NCI-H510A treated with DMSO at 0.1 percent for 48 hours (cell line): ENCODE measurements at regions not wholly inside any gene's neighbourhood (a gene's known extent, or its start where the extent isn't known, plus 50 kb on each side); places are given as distances from the start of the nearest gene placed in this dataset.
A peak's percentile ranks its signal among the peaks of the same experiment; 100 is the strongest.
"Not testable (repeated sequence)": the region's sequence is repeated elsewhere in the genome, so short reads cannot be mapped to it uniquely, and the experiment has no call there.

Experiments
- DNase-seq: peaks from one replicate; lab custom pipeline; 2025; lab: John Stamatoyannopoulos, UW

DNA sequence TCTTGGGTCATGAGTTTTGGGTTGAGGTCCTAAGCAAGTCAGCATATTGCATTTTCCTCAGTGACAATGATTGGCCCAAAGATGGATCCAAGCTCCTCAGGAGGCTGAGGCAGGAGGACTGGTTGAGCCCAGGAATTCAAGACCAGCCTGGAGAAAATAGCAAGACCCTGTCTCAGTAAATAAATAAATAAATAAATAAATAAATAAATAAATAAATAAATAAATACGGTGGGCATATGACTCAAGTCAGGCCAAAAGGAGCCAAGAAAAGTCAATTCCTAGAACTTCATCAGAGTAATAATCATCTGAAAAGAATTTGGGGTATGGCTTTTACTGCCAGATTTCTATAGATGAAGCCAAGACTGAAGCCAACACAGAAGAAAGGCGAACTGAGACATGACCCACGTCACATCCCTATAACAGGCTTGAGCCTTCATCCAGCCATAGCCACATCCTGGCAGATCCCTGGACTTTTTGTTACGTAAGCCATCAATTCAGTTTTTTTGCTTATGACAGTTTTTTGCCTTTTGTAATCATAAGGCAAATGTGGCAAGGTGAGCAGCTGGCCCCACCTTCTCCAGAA is 88.5 kb upstream of the NFASC start:
- no peak for DNase-seq

DNA sequence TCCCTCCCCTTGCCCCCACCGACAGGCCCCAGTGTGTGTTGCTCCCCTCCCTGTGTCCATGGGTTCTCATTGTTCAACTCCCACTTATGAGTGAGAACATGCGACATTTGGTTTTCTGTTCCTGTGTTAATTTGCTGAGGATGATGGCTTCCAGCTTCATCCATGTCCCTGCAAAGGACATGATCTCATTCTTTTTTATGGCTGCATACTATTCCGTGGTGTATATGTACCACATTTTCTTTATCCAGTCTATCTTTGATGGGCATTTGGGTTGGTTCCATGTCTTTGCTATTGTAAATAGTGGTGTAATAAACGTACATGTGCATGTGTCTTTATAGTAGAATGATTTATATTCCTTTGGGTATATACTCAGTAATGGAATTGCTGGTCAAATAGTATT is 85.6 kb upstream of the NFASC start:
- DNase-seq = not testable (repeated sequence)

DNA sequence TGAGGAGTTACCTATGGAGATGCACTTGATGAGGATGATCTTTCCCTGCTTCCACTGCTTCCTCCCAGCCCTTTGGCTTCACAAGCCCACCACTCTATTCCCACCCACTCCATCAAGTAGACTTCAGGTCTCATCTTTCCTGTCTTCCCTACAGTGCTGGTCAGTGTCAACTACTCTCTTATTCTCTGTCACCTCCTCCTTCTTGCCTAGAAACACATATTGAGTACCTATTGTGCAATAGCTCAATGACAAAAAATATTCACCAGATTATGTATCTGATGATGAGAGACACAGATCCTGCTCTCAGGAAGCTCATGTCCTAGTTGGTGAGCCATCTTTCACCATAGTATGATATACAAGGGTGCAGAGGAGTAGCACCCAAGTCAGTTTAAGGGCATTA is 82.2 kb upstream of the NFASC start:
- no peak for DNase-seq

DNA sequence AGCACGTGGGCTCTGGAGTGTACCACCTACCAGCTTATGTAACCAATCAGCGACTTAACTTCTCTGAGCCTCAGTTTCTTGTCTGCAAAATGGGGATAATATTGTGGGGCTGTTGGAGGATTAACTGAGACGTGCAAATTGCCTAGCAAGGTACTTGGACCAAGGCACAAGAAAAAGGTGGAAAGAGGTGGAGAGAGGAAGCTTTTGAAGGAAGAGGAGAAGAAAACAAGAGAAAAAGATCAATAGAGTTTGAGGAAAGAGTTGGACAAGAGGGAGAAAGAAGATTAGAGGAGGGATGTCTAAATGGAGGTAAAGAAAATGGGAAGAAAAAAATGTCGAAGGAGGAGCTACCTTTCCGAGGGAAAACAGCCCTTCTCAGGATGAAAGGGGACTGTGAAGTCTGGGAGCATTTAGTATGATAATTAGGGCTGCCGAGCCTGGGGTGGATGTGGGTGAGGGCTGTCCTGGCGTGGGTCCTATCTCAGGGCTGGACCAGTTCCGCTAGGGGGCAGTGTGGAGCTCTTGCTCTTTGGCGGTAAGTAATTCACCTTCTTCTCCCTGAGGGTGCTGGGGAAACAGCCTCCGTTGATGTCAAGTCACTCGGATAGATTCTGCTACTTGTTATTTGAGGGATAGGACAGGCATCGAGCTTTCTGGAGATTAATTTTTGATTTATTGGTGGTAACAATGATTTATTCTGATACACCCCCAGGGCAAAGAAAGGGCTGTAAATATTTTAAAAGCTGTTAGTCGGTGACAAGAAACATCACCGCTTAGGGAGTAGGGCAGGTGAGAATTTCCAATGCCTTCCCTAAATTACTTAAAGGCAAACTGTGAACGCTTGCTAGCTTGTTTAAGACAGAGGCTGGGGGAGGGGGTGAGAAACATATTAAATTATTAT is 79.0 kb upstream of the NFASC start:
- peak; percentile 64 for DNase-seq

DNA sequence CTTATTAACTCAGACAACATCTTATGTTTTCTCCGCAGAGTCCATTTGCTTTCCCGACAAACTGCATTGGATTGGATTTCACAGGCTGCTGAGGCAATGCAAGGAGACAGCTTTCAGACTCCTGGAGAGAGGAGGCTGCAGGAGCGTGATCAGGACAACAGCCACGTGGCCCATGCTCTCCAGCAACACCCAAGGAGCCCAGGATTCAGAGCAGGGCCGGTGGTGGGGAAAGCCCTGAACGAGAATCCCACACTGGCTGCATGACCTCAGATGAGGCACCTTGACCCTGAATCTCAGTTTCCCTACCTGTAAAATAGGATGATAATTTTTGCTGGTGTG is 78.3 kb upstream of the NFASC start:
- DNase-seq = no peak

DNA sequence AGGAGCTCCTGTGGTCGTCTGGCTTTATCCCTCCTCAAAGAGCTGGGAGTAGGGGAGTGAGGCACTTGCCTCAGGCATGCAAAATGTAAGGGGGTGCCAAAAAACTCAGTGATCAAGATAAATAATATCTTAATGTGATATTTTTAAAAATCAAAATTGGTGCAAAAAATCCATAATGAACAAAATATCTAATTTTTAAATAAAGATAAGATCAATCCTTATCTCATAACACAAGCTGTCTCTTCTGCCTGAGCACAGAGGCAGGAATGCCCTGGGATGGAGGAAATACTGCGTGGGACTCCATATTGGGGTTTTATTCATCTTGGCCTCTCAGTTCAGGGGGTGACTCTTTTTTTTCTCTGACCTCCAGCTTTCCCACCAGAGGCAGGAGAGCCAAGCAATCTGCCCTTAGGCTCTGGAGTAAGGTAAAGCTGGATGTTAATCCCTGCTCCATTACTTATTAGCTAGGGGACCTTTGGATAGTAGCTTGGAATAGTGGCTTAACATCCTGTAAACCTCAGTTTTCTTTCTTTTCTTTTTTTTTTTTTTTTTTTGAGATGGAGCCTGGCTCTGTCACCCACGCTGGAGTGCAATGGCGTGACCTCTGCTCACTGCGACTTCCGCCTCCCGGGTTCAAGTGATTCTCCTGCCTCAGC is 77.3 kb upstream of the NFASC start:
- DNase-seq = no peak

DNA sequence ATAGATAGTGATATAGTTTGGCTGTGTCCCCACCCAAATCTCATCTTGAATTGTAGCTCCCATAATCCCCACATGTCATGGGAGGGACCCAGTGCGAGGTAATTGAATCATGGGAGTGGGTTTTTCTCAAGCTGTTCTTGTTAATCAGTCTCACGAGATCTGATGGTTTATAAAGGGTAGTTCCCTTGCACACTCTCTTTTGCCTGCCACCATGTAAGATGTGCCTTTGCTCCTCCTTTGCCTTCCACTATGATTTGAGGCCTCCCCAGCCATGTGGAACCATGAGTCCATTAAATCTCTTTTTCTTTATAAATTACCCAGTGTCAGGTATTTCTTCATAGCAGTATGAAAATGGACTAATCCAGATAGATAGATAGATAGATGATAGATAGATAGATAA is 73.8 kb upstream of the NFASC start:
- DNase-seq = not testable (repeated sequence)

DNA sequence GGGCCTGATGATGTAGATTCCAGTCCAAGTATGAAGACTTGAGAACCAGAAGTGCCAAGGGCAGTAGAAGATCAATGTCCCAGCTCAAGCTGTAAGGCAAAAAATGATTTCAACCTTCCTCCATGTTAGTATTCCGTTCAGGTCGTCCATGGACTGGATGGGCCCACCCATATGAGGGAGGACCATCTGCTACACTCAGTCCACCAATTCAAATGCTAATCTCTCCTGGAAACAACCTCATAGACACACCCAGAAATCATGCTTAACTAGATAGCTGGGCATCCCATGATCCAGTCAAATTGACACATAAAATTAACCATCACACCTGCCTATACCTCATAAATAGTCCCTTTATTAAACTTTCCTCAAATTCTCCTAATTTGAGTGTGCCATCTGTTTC is 73.3 kb upstream of the NFASC start:
- DNase-seq = no peak

DNA sequence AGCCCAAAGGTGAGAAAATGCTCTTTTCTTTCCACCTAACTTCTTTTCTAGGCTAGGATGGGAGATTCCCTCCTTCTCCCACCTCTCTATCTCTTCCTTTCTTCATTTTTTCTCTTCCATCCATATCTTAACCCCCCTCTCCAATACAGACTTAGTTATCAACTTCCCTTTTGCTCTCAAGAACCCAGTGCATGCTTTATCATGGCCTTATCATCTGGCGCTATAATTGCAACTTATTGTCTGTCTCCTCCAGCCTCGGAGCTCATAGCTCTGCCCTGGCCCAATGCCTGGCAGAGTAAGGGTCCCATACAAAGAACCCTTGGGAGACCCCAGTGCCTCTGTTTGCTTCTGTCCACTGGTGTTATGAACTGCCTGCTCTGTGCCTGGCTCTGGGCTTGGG is 71.0 kb upstream of the NFASC start:
- no peak for DNase-seq

DNA sequence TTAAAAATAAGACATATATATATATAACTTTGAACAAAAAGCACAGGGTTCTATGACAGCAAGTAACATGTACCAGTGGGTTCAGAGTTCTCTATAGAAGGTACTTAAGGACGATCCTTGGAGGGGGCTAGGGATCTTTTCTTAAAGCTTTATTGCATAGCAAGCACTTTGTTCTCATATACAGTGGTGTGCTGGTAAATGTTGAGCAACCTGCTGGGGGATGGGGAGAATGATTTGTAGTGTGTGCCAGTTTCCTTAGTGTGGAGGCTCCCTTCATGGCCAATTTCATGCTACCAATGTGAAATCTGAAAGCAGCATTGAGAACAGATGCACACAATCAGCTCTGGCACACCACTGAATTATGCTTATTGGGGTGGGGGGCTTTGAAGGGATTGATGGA is 69.5 kb upstream of the NFASC start:
- DNase-seq = no peak

DNA sequence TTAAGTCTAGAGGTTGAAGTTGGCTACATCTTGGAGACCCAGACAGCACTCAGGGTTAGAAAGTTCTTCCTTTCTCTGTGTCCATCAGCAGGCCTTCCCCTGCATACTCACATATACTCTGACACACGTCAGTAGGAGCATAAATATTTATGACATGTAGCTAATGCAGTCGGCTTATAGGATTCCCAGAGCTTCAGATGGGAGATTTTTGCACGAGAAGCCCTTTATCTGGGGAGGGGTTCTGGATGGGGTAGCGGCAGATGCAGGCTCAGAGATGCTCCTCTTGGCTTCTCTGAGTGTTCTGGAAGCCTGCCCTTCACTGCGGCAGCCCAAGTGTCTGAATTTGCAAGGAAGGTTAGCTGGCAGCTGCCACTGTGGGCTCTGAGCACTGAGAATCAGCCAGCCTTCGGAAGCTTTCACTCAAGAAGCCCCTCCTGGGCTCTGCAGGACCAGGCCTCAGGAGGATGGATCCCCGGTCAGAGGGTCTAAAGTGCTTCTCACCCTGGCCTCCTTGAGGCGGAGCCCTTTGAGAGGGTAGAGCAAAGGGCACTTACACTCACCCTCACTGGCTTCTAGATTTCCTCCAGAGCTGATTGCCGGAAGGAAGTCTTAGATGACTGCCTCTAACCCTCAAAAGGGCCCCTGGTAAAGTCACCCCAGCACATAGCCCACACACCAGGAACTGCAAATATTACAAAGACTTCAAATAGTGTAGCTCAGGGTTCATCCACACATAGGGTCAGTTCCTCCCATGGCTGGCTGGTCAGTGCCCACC is 68.1 kb upstream of the NFASC start:
- DNase-seq = no peak

DNA sequence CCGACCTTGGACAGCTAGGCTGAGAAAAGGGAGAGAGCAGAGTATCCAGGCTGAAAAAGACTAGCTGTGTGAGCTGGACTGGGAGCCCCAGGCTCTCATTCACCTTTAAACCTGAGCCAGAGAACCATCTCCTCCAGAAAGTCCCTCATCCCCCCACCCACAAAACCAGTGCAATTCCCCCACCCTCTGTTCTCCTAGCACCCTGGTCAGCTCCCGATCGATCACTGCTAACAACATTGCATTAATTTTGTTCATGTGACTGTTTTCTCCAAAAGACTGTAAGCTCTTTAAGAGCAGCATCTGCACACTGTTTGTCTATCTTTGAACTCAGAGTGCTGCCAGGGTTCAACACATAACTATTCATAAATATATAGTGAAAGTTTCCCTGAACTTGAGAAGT is 67.1 kb upstream of the NFASC start:
- no peak for DNase-seq

DNA sequence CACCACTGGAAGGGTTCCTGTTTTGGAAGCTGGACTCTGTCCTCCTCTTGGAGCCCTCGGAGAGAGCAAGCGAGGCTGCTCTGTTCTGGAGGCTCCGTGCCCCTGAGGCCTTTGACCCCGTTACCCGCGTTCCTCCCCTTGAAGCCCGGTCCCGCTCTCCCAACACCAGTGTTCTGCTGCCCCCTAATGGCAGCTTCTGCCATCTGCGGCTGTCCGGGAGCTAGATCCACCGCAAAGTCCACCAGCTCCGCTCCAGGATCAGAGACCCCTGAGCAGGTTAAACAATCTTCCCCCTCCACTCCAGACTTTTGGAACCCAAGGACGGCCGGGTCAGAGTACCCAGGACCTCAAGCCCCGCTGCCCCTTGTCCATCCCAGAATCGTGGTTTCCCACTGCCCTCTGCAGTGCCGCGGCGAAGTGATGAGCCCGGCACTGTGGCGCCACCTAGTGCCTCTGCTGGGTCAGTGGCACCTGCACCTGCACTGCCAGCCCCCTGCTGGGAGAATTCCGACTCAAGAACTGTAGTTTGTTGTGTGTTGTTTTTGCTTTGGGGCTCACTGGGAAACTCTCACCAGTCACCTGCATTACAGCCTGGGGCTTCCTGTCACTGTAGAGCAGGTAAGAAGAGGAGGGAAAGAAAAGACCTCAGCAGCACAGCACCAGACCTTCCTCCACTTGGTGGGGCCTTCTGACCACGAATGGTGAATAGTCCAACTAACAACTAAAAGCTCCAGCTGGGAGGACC is 63.5 kb upstream of the NFASC start:
- DNase-seq = peak; percentile 94

DNA sequence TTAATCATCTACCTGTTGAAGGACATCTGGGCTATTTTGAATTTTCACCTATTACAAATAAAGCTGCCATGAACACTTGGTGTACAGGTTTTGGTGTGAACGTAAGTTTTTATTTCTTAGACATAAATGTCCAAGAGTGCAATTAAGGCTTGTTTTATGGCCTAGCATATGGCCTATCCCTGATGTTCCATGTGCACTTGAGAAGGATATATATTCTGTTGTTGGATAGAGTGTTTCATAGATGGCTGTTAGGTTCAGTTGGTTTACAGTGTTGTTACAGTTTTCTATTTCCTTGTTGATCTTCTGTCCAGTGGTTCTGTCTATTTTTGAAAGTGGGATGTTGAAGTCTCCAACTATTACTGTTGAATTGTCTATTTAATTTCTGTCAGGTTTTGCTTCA is 61.2 kb upstream of the NFASC start:
- no peak for DNase-seq

DNA sequence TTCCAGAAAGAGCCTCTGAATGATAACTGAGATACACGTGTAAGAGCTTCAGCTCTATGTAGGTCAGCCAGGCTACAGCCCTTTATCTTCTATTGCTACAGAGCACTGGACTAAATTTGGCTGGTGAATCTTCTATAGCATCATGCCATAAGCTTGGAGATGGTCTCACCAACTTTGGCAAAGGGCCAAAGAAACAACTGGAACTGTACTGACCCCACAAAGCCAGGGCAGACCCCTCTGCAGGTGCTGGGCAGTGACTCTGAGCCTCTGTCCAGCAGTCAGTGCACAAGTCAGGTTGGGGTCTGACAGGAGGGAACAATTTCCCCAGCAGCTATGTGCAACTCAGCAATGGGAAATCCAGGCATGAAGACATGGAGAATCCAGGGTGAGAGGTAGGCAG is 57.8 kb upstream of the NFASC start:
- no peak for DNase-seq

DNA sequence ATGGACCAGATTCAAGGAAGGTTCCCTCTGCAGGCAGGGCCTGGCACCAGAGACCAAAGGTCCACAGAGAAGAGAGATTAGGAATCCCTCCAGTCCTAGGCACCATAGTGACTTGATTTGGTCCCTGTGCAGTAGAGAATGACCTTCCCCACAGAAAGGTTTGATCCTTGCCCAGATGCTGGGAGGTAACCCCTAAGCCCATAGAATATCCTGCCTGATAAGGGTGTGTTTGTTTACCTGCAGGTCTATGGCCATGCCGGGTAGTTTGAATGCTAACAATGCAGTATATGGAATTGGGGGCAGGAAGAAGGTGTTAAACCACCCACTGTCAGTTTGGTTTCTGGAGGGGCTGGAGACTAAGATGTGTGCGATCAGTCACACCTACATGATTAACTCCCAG is 57.1 kb upstream of the NFASC start:
- DNase-seq = no peak

DNA sequence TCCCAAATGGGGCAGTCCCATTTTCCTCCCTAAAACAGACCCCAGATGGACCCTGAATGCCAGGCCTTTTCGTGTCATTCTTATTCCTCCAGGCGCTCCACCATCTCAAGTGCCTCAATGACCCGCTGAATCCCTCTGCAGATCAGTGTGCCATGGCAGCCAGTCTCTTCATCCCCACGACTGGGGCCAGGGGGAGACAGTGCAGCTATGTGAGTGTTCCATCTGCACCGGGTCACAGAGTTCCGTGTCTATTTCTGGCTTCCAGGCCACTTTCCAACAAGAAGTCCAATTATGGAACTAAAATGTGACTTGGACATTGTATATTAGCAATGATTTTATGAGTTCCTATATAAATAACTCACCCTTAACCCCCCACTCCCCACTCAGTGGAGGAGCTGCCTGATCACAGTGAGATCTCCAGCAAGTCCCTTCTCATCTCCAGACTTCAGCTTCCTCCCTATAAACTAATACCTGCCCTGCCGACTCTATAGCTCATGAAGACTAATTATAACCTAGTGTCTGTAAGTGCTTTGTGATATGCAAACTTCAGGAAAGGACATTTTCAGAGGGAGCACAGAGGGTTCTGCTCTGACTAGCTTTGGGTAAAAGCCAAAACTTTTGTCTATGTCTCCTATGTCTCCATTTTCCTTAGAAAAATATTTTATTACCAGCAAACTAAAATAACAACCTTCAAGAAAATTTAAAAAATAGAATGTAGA is 56.3 kb upstream of the NFASC start:
- no peak for DNase-seq

DNA sequence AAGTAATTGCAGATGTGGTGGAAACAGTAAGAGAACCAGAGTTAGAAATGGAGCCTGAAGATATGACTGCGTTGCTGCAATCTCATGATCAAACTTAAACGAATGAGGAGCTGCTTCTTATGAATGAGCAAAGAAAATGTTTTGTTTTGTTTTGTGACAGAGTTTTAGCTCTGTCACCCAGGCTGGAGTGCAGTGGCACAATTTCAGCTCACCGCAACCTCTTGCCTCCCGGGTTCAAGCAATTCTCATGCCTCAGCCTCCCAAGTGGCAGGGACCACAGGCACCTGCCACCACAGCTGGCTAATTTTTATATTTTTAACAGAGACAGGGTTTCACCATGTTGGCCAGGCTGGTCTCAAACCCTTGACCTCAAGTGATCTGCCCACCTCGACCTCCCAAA is 53.3 kb upstream of the NFASC start:
- no peak for DNase-seq

DNA sequence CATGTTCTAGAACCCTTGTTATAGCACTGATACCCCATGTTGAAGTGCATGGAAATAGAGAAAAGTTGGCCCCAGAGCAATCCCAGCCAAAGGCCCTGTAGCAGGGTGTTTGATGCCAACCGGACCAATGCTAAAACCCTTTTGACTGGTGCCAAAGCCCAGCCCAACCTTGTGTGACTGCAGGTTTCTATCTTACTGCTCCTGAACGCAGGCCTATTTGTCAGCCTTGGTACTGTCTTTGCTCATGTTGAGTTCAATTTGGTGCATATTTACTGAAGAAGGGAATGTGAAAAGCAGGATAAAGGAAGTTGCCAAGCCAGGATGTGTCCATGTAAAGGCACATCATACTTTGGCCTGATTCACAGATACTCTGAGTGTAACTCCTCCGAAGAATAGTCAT is 51.7 kb upstream of the NFASC start:
- DNase-seq = no peak

DNA sequence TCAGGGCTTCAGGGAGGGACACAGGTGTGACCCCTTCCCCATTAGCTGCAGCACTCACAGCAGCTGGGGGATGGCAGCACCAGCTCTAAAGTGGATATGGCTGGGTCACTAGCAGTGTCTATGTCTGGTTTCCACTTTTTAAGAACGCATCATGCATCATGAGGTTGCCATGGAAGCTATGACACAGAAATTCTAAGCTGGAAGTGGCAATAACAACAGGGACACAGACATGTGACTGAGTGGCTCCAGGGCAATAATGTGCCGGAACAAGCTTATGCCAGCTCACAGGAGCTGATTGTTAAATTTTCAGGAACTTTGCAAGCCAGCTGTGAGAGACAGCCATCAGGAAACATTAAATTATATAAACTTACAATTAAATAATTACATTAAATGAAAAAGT is 51.2 kb upstream of the NFASC start:
- DNase-seq = no peak
